ENCODE measurements at regions not wholly inside any gene's neighbourhood (a gene's known extent, or its start where the extent isn't known, plus 50 kb on each side); places are given as distances from the start of the nearest gene placed in this dataset.

DNA sequence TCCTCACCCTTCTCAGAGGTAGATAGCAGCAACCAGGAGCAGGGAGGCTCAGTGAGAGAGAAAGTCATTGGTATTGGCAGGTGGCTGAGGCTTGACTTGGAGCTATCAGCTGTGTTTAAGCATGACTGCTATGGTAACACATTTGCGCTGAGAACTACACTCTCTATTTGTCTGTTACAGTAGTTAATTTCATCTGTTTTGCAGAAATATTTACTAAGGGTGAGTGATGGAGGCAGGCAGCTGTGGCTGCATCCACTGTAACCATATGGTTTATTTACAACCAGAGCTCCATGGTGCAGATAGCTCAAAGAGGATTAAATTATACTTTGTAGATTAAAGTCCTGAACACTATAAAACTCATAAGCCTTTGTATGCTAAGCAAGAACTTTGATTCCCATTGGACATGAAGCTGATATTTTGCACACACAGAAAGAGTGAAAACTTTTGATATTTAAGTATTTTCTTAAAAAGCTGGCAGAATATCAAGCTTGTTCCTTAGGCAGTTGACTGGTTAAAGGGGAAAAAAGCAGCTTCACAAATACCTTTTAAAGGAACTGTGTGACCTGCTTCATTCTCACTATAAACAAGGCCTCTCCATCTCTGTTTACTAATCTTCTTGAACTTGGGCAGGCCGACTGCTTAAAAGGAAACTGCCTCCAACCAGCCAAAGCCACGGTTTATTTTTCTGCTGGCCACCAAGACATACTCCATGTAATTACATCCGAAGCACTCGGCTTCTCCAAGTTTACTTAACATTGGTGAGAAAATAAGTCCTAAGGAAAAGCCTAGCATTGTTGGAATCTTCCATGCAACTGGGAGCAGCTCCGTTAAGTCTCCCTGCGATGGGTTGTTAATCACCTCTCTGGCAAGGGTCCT lies 299.8 kb upstream of the ZFHX3 start:
- H3K36me3 ChIP-seq, result no peaks in the 10 kb centered on the region
- no peaks in the 10 kb centered on the region for H3K9me3 ChIP-seq
- no peak overlapping the region for H3K27ac ChIP-seq
- no peak overlapping the region for H3K4me3 ChIP-seq
- DNase-seq (ENCODE audit: low spot score), result no peak
- H3K27me3 ChIP-seq, result no peaks in the 10 kb centered on the region
- H3K4me1 ChIP-seq, result no peaks in the 10 kb centered on the region
- TF ChIP-seq, protein P1, sequence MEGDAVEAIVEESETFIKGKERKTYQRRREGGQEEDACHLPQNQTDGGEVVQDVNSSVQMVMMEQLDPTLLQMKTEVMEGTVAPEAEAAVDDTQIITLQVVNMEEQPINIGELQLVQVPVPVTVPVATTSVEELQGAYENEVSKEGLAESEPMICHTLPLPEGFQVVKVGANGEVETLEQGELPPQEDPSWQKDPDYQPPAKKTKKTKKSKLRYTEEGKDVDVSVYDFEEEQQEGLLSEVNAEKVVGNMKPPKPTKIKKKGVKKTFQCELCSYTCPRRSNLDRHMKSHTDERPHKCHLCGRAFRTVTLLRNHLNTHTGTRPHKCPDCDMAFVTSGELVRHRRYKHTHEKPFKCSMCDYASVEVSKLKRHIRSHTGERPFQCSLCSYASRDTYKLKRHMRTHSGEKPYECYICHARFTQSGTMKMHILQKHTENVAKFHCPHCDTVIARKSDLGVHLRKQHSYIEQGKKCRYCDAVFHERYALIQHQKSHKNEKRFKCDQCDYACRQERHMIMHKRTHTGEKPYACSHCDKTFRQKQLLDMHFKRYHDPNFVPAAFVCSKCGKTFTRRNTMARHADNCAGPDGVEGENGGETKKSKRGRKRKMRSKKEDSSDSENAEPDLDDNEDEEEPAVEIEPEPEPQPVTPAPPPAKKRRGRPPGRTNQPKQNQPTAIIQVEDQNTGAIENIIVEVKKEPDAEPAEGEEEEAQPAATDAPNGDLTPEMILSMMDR (IDR thresholded peaks at IDR 0.05), result no peak

DNA sequence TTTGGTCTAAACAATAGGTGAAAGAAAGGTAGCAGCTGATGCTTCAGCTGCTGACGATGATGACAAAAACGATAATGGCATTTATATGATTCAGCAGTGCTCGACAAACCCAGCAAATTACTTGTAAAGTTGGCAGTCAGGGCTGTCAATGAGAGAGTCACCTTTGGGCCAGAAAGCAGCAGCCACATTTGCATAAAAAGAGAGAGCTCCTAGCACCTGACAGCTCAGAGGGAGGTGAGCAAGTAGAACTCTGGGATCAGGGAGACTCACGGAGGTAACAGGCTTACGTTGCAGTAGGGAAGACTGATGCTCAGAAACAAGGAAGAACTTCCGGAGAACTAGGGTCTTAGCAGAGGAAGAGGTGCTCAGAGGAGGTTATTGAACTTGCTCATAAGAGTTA lies 291.9 kb upstream of the ZFHX3 start:
- H3K4me3 ChIP-seq, result no peak overlapping the region
- no peaks in the 10 kb centered on the region for H3K36me3 ChIP-seq
- no peaks in the 10 kb centered on the region for H3K4me1 ChIP-seq
- no peak overlapping the region for H3K27ac ChIP-seq
- DNase-seq (ENCODE audit: low spot score), result no peak
- TF ChIP-seq, protein P1 (IDR thresholded peaks at IDR 0.05), result no peak
- no peaks in the 10 kb centered on the region for H3K27me3 ChIP-seq
- no peaks in the 10 kb centered on the region for H3K9me3 ChIP-seq

DNA sequence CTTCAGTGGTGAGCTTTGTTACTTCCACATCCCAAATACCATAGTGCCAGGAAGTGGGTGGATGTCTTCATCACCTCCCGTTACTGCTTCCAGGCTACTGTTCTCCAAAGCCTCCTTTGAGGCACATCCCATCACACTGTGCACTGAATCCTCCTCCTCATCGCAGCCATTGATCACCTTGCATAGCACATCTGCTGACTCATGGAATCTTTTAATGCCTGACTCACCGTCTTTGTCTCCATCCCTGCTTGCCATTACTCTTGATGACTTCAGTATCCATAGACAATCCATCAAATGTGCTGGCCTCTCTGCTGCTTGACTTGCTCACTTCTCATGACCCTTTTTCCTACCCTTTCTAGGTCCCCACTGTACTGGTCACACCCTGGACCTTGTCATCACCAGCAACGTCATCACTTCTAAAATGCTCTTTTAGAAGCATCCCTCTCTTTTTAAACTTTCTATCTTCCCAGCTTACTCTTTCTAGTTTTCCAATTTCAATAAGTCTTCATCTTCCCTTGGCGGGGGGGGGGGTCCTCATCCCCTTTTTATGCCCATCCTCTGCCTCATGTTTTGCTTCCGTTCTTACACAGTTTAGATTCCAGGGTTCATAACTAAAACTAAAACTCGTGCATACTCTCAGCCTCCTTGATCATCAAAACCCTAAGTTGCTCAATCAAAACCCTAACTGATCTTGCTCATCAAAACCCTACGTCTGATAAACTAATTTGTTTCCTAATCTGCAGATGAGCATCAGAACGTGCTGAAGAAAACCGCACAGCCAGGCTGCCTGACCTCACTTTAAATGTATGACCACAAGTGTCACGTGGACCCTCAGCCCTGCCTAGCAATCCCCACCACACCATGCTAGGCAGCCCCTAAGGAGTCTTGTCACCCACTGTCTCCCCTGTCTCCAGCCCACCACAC lies 289.7 kb upstream of the ZFHX3 start:
- Histone ChIP-seq H3K27ac (no peak overlapping the region), H3K4me3 (no peak overlapping the region), H3K36me3 (no peaks in the 10 kb centered on the region), H3K9me3 (no peaks in the 10 kb centered on the region), H3K4me1 (no peaks in the 10 kb centered on the region), H3K27me3 (no peaks in the 10 kb centered on the region)
- TF ChIP-seq, protein P1 (IDR thresholded peaks at IDR 0.05), result no peak
- DNase-seq (ENCODE audit: low spot score), result no peak

DNA sequence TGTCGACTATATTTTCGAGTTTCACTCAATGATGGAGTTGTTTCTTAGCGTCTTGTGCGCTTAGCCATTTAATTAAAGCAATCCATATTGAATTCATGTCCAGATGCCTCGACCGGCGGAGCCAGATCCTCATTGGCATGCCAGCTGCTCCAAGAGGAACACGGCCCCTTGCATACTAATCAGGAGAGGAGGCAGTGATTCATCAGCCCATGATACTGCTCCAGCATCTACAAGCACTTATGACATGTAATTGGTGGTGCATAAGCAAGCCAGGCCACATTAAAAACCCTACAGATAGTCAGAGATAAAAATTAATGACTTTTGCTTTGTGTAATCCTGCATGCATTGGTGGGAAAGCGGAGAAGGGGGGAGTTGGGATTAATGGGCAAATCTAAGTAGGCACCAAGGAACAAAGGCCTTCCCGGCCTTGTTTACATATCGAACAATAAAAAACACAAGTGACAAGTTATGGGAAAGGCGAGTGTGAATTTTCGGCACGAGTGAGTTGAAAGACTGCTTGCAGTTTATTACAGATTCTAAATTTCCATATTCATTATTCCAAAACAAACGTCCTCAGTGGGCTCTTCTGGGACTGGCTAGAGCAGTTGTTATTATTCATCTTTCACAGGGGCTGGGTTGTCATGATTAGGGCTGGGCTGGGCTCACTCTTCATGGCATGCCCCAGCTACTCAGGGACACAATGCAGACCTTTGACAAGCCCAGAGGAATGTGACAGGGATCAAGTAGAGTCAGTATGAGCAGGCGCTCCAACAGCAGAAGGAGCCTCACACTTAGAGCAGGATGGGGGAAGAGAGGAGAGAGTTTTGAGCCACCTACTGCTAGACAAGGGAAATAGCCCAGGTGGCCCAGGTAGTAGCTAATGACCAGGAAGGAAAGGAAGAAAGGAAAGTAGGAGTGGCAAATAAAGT lies 281.7 kb upstream of the ZFHX3 start:
- H3K4me1 ChIP-seq, result no peaks in the 10 kb centered on the region
- H3K27me3 ChIP-seq, result no peaks in the 10 kb centered on the region
- no peak overlapping the region for H3K4me3 ChIP-seq
- no peaks in the 10 kb centered on the region for H3K36me3 ChIP-seq
- no peaks in the 10 kb centered on the region for H3K9me3 ChIP-seq
- TF ChIP-seq, protein P1 (IDR thresholded peaks at IDR 0.05), result no peak
- no peak for DNase-seq (ENCODE audit: low spot score)
- no peak overlapping the region for H3K27ac ChIP-seq

DNA sequence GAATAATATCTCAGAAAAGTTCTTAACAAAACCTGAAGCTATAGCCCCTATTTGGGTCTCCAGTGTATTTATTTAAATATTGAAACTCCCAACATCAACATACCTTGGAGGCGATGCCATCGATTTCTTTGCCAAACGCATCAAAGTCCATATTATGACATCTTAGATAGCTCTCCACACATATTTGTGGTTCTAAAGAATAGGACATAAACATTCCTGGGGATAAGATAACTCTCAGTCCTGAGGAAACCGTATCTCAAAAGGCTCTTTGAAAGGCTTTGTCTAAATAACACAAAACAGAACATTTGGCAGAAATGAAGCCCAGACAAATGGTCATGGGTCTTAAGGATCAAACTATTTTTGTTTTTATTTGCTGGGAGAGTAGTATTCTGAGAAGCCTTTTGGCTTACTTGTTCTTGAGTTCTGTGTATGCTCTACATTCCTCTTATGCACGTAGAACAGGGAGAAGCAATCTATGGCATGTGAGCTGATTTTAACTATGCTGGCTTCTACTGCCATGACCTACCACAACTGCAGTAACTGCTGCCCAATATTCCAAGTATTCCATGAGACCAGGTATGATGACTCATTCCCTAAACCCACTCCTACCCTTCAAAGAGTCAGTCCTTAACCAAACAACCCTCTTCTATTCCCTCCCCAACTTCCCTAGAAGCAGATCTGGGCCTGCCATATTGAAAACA lies 279.0 kb upstream of the ZFHX3 start:
- DNase-seq (ENCODE audit: low spot score), result no peak
- Histone ChIP-seq H3K4me1 (no peaks in the 10 kb centered on the region), H3K4me3 (no peak overlapping the region), H3K9me3 (no peaks in the 10 kb centered on the region), H3K27me3 (no peaks in the 10 kb centered on the region), H3K27ac (no peak overlapping the region), H3K36me3 (no peaks in the 10 kb centered on the region)
- TF ChIP-seq, protein P1 (IDR thresholded peaks at IDR 0.05), result no peak
